ENCODE measurements at regions not wholly inside any gene's neighbourhood (a gene's known extent, or its start where the extent isn't known, plus 50 kb on each side); places are given as distances from the start of the nearest gene placed in this dataset.

DNA sequence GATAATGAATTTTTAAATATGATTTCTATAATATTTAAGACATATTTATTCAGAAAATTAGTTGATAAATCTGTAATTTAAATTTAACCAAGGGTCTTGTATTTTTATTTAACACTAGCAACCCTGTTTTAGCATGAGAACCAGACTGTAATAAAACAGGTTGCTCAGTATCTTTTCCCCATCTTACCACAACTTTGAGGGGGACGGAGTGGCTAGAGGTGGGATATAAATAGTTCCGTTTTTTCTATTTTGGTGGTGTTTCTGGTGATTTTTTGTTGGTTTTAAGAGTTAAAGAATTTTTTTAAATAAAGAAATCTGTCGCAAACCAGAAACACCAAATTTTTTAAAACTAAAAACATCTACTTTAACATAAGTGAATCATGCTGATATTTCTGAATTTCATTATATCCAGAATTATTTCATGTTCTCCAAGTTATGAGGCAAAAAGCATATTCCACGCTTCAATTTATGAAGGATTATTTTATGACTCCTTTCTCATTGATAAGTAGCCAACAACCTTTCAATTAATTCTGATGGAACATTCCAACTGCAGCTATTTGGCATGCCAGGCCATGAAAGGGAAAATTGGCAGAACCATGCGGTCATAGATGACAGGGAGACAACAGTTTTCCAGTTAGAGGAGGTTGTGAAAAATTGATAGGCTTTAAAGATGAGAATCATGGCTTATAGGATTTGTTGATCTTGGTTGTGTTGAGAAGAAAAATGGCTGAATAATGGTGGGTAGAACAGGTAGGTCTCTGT is 151.9 kb upstream of the CARMIL1 start:
- TF ChIP-seq CTCF (conservative IDR thresholded peaks at IDR 0.05 in 1 of 2, IDR thresholded peaks at IDR 0.05 in 1 of 2; ENCODE audit: low read depth in 1 of 2, low read length in 2 of 2) (no peak), EZH2 (IDR thresholded peaks at IDR 0.05; ENCODE audit: low read length, missing control alignments) (no peak)

Data from fibroblast of lung (primary cell).